ENCODE measurements at regions not wholly inside any gene's neighbourhood (a gene's known extent, or its start where the extent isn't known, plus 50 kb on each side); places are given as distances from the start of the nearest gene placed in this dataset.

- intact Hi-C loops (cut with DNase I, micrococcal nuclease), result no loop called here
- ATAC-seq (no peak), DNase-seq (no peak)
These were observed 184.1 kb downstream of the RELL1 start for GRCh38 chr4:37502070-37502469.
